Hepatocyte (in vitro differentiated cells): ENCODE measurements at regions not wholly inside any gene's neighbourhood (a gene's known extent, or its start where the extent isn't known, plus 50 kb on each side); places are given as distances from the start of the nearest gene placed in this dataset.
A peak's percentile ranks its signal among the peaks of the same experiment; 100 is the strongest.

Experiments used
- CTCF ChIP-seq: fragments of 200-600 bp; sonication (generic); IDR thresholded peaks from 2 replicates; pipeline ENCODE4 v1.5.1; 2016; ENCODE audit warnings: antibody characterized with exemption, mild to moderate bottlenecking; ENCODE audit not compliant: poor library complexity
- EZH2 ChIP-seq: fragments of 200-600 bp; sonication (generic); IDR thresholded peaks from 2 replicates; pipeline ENCODE4 v1.6.1; 2016; ENCODE audit warnings: antibody characterized with exemption, mild to moderate bottlenecking, borderline replicate concordance
- EZH2phosphoT487 ChIP-seq: fragments of 200-600 bp; sonication (generic); IDR thresholded peaks from one replicate; pipeline ENCODE4 v1.6.1; 2018; ENCODE audit warnings: antibody characterized with exemption, mild to moderate bottlenecking, low read depth, moderate library complexity; ENCODE audit not compliant: unreplicated experiment, severe bottlenecking

GRCh38 chr15:95410757-95411156 lies 919.7 kb upstream of the NR2F2 start:
- TF ChIP-seq CTCF (peak; percentile 19), EZH2 (no peak), EZH2phosphoT487 (no peak)
